ENCODE measurements at regions not wholly inside any gene's neighbourhood (a gene's known extent, or its start where the extent isn't known, plus 50 kb on each side); places are given as distances from the start of the nearest gene placed in this dataset.

DNA sequence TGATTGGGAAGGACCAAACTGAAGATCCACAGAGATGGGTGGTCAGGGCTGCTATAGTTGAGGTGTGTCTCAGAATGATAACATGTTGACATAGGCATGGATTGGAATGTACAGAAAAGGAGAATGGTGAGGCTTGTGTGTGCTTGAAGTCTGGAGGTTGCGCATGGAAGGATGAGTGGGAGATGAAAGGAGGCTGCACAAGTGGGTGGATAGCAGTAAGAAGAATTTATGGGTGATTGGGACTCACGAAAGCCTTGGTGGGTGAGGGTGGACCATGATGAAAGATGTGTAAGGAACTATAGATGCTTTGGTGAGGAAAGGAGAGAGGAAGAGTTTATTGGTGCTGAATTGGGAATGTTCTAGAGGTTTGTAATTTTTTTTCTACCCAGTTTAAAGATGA is 1287.7 kb downstream of the UQCRFS1 start:
- H3K4me3 ChIP-seq (ENCODE audit: control insufficient read depth, low read depth, low read length): no peak overlapping the region
- TF ChIP-seq, protein P1, sequence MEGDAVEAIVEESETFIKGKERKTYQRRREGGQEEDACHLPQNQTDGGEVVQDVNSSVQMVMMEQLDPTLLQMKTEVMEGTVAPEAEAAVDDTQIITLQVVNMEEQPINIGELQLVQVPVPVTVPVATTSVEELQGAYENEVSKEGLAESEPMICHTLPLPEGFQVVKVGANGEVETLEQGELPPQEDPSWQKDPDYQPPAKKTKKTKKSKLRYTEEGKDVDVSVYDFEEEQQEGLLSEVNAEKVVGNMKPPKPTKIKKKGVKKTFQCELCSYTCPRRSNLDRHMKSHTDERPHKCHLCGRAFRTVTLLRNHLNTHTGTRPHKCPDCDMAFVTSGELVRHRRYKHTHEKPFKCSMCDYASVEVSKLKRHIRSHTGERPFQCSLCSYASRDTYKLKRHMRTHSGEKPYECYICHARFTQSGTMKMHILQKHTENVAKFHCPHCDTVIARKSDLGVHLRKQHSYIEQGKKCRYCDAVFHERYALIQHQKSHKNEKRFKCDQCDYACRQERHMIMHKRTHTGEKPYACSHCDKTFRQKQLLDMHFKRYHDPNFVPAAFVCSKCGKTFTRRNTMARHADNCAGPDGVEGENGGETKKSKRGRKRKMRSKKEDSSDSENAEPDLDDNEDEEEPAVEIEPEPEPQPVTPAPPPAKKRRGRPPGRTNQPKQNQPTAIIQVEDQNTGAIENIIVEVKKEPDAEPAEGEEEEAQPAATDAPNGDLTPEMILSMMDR (IDR thresholded peaks at IDR 0.05; ENCODE audit: control insufficient read depth, insufficient read depth, low read depth, low read length, missing control alignments): no peak
- no peak for DNase-seq (ENCODE audit: low read depth)

DNA sequence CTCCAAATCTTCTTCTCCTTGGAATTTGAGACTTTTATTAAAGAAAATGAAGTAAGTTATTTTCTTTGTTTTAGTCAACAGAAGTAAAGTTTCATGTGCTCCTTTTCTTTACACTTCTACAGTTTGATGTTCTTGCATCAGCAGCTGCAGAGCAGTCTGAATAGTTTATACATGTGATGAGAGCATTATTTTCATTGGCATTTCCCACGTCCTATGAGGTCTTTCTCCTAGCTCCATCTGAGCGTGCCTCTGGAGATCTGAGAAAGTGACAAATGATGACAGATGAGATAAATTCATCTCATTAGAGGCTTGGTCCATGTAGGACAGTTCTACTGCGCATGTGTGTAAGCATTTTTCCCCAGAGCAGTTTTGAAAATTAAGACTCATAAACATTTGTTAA is 1290.0 kb downstream of the UQCRFS1 start:
- DNase-seq (ENCODE audit: low read depth): no peak
- TF ChIP-seq, protein P1 (IDR thresholded peaks at IDR 0.05; ENCODE audit: control insufficient read depth, insufficient read depth, low read depth, low read length, missing control alignments): no peak
- H3K4me3 ChIP-seq (ENCODE audit: control insufficient read depth, low read depth, low read length): no peak overlapping the region

DNA sequence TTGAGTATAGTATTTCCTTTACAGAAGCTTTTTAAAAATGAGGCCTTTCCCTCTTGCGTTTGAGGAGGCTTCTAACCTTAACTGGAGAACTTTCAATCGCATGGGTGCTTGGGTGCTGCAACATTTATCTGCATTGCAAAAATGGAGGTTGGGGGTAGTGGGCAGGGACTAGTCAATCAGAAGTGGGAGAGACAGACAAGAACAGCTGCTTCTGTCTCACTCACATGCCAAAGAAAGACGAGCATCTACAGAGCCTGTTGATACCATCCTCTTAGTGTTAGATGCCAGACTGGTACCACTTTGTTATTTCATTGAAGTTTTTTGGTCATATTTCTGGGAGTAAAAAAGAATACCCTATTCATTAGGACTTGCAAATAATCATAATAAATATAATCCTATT is 1292.2 kb downstream of the UQCRFS1 start:
- TF ChIP-seq, protein P1 (IDR thresholded peaks at IDR 0.05; ENCODE audit: control insufficient read depth, insufficient read depth, low read depth, low read length, missing control alignments): no peak
- H3K4me3 ChIP-seq (ENCODE audit: control insufficient read depth, low read depth, low read length): no peak overlapping the region
- no peak for DNase-seq (ENCODE audit: low read depth)

DNA sequence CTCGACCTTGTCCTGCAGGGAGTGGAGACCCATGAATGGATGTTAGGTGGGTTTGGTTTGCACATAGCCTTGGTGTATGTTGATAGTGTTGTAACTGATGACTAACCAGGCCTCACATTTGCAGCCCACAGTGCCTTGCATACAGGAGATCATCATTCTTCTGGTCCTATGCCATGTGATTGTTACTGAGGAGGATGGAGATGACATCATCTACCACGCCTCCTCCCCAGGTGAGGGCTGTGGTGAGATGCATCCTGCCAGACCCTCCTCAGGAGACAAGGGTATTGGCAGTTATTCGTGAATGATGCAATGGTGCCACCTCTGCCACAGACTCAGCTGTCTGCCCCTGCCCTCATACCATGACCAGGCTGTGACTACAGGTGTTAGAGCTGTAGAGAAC is 1294.1 kb downstream of the UQCRFS1 start:
- TF ChIP-seq, protein P1 (IDR thresholded peaks at IDR 0.05; ENCODE audit: control insufficient read depth, insufficient read depth, low read depth, low read length, missing control alignments): no peak
- DNase-seq (ENCODE audit: low read depth): no peak
- H3K4me3 ChIP-seq (ENCODE audit: control insufficient read depth, low read depth, low read length): no peak overlapping the region

DNA sequence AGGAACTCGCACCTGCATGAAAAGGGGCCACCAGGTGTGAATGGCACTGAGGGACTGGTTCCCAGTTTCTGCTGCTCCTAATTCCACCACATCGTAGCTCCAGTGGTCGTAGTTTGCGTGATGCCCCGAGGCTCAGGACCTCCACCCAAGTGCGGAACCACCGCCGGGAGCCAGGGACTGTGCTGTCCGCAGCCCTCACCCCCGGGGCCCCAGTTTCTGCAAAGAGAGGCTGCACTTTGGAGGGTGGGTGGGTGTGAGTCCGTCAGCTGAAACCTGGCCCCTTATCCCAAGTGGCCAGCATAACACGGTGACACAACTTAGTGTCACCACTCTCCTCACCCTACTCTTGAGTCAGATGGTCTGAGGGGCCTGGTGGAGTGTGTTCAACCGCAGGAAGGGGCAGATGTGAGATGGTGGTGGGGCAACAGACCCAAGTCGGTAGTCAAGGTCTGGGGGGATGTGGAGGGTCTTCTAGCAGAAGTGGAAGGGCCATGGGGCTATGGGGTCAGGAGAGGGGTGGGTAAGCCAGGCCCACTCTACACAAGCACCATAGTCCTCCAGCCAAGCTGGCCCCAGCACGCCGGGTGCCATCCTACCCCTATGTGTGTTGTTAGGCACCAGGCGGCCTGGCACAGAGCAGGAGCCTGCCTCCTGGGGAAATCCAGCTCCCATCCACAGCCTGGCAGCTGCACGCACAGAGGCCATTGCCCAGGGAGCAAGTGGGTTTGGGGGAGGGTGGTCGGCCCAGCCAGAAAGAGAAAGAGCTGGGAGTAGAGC is 1301.6 kb downstream of the UQCRFS1 start:
- DNase-seq (ENCODE audit: low read depth): no peak
- H3K4me3 ChIP-seq (ENCODE audit: control insufficient read depth, low read depth, low read length): no peak overlapping the region
- TF ChIP-seq, protein P1 (IDR thresholded peaks at IDR 0.05; ENCODE audit: control insufficient read depth, insufficient read depth, low read depth, low read length, missing control alignments): no peak

DNA sequence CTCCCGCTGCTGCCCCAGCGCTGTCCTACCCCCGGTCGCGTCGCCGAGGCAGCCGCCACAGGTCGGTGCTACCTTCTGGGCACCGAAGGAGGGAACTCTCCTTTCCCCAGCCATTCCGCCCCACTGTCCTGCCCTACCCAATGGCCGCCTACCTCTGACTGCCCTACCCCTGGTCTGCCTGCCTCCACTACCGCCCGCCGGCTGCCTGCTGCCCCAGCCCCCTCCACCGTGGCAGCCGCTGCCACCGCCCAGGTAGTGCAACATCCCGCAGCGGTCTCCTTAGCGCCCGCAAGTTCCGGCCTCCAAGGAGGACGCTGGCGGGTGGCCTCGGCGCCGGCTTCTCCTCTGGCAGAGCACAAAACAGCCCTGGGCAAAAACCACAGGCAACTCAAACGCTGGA is 1303.1 kb downstream of the UQCRFS1 start:
- TF ChIP-seq, protein P1 (IDR thresholded peaks at IDR 0.05; ENCODE audit: control insufficient read depth, insufficient read depth, low read depth, low read length, missing control alignments): no peak
- no peak overlapping the region for H3K4me3 ChIP-seq (ENCODE audit: control insufficient read depth, low read depth, low read length)
- no peak for DNase-seq (ENCODE audit: low read depth)
